Keratinocyte (primary cell): ENCODE measurements at regions not wholly inside any gene's neighbourhood (a gene's known extent, or its start where the extent isn't known, plus 50 kb on each side); places are given as distances from the start of the nearest gene placed in this dataset.

Source experiments
- DNase-seq: peaks from one replicate; pipeline ENCODE4 v3.0.0-alpha.2; 2011; ENCODE audit warnings: low read depth, missing footprints, low spot score
- FAIRE-seq: peaks from 2 replicates; lab custom pipeline; 2011; peaks lifted over from hg19 to GRCh38; lab: Jason Lieb, UNC
- H2AFZ ChIP-seq: 2 replicates; pipeline ENCODE4 v1.6.0; 2012; ENCODE audit warnings: low read length, control low read depth, inconsistent platforms; ENCODE audit not compliant: control insufficient read depth
- H3K27ac ChIP-seq: 2 replicates; pipeline ENCODE4 v1.5.1; 2011; ENCODE audit warnings: low read length; ENCODE audit not compliant: control insufficient read depth, insufficient read depth
- H3K27me3 ChIP-seq: 3 replicates; pipeline ENCODE4 v1.6.0; 2011; ENCODE audit warnings: low read length; ENCODE audit not compliant: control insufficient read depth, insufficient read depth; ENCODE audit errors: extremely low read depth
- H3K36me3 ChIP-seq, 2 experiments: 2 replicates in 1 of 2; 3 replicates in 1 of 2; pipeline ENCODE4 v1.5.1; 2011; ENCODE audit warnings: low read length in 2 of 2, mild to moderate bottlenecking in 1 of 2; ENCODE audit not compliant: control insufficient read depth in 2 of 2, insufficient read depth in 2 of 2; ENCODE audit errors: extremely low read depth in 1 of 2
- H3K4me1 ChIP-seq: 3 replicates; pipeline ENCODE4 v1.5.1; 2011; ENCODE audit warnings: low read length; ENCODE audit not compliant: control insufficient read depth, insufficient read depth; ENCODE audit errors: extremely low read depth
- H3K4me2 ChIP-seq: 3 replicates; pipeline ENCODE4 v1.6.0; 2011; ENCODE audit warnings: low read depth, low read length; ENCODE audit not compliant: control insufficient read depth, insufficient read depth; ENCODE audit errors: extremely low read depth
- H3K4me3 ChIP-seq, 3 experiments: fragments of 200-600 bp in 1 of 3; sonication (generic) in 1 of 3; 2 replicates in 2 of 3; 3 replicates in 1 of 3; pipeline ENCODE4 v1.5.1; 2011 to 2016; ENCODE audit warnings: low read length in 3 of 3, mild to moderate bottlenecking in 3 of 3, control low read depth in 2 of 3, inconsistent platforms in 1 of 3, low read depth in 1 of 3, mixed read lengths in 1 of 3, mixed run types in 1 of 3, moderate library complexity in 1 of 3; ENCODE audit not compliant: control insufficient read depth in 2 of 3, insufficient read depth in 2 of 3; ENCODE audit errors: extremely low read depth in 1 of 3
- H3K79me2 ChIP-seq: 2 replicates; pipeline ENCODE4 v1.6.0; 2012; ENCODE audit warnings: low read length; ENCODE audit not compliant: control insufficient read depth, insufficient read depth
- H3K9ac ChIP-seq: 3 replicates; pipeline ENCODE4 v1.6.0; 2011; ENCODE audit warnings: low read length; ENCODE audit not compliant: control insufficient read depth, insufficient read depth; ENCODE audit errors: extremely low read depth
- H3K9me1 ChIP-seq: 3 replicates; pipeline ENCODE4 v1.6.0; 2011; ENCODE audit warnings: low read length; ENCODE audit not compliant: control insufficient read depth, insufficient read depth; ENCODE audit errors: extremely low read depth
- H3K9me3 ChIP-seq: 2 replicates; pipeline ENCODE4 v1.5.1; 2012; ENCODE audit warnings: low read depth, low read length; ENCODE audit not compliant: control insufficient read depth
- H4K20me1 ChIP-seq: 3 replicates; pipeline ENCODE4 v1.6.0; 2011; ENCODE audit warnings: low read length; ENCODE audit not compliant: control insufficient read depth, insufficient read depth; ENCODE audit errors: extremely low read depth
- EZH2 ChIP-seq: IDR thresholded peaks from one replicate; pipeline ENCODE4 v1.6.1; 2012; ENCODE audit warnings: inconsistent platforms, mild to moderate bottlenecking, low read length, moderate library complexity
- dilution Hi-C: fragments of 300-500 bp; cut with MboI; formaldehyde crosslinking; loops from one replicate; pipeline ENCODE4 v1.7.0; 2020; ENCODE audit warnings: low sequenced_read_pairs; ENCODE audit not compliant: extremely low pct_ligation_motif_present
- TF ChIP-seq, protein P1 (sequence below), 3 experiments: IDR thresholded peaks in 1 of 3; conservative IDR thresholded peaks in 1 of 3; optimal IDR thresholded peaks in 1 of 3; 2 replicates in 2 of 3; 3 replicates in 1 of 3; pipeline versions ENCODE3 to v1.5.1; 2011; ENCODE audit warnings: low read length in 3 of 3, mild to moderate bottlenecking in 3 of 3, moderate library complexity in 2 of 3, control low read depth in 1 of 3, inconsistent platforms in 1 of 3; ENCODE audit not compliant: insufficient read depth in 2 of 3; ENCODE audit errors: extremely low read depth in 1 of 3

DNA sequence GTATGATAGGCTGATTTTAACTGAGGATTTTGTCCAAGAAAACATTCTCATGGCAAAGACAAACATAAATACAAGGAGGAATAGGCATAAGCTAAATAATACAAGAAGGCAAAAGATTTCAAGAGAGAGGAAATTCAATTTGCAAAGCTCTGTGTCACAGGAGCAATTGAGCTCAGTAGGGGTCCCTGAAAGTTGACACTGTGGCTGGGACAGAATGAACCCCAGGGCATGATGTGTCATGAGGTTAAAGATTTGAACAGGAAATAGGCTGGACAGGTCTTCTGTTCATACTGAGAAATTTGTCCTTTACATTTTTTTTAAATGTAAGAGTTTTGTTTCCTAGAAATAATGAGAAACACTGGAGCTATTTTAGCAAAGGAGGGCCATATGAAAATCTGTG lies 555.4 kb upstream of the NEGR1 start:
- H4K20me1 ChIP-seq, result no peaks in the 10 kb centered on the region
- no peaks in the 10 kb centered on the region for H3K79me2 ChIP-seq
- no peak overlapping the region for H3K4me2 ChIP-seq
- TF ChIP-seq EZH2, result no peak
- TF ChIP-seq, protein P1, sequence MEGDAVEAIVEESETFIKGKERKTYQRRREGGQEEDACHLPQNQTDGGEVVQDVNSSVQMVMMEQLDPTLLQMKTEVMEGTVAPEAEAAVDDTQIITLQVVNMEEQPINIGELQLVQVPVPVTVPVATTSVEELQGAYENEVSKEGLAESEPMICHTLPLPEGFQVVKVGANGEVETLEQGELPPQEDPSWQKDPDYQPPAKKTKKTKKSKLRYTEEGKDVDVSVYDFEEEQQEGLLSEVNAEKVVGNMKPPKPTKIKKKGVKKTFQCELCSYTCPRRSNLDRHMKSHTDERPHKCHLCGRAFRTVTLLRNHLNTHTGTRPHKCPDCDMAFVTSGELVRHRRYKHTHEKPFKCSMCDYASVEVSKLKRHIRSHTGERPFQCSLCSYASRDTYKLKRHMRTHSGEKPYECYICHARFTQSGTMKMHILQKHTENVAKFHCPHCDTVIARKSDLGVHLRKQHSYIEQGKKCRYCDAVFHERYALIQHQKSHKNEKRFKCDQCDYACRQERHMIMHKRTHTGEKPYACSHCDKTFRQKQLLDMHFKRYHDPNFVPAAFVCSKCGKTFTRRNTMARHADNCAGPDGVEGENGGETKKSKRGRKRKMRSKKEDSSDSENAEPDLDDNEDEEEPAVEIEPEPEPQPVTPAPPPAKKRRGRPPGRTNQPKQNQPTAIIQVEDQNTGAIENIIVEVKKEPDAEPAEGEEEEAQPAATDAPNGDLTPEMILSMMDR (optimal IDR thresholded peaks at IDR 0.05 in 1 of 3, IDR thresholded peaks at IDR 0.05 in 1 of 3, conservative IDR thresholded peaks at IDR 0.05 in 1 of 3; ENCODE audit: extremely low read depth in 1 of 3, insufficient read depth in 2 of 3, low read length in 3 of 3), result no peak
- H3K4me3 ChIP-seq, result no peak overlapping the region
- H3K9me3 ChIP-seq, result no peaks in the 10 kb centered on the region
- no peaks in the 10 kb centered on the region for H3K27me3 ChIP-seq
- H3K9ac ChIP-seq, result no peak overlapping the region
- no peak overlapping the region for H3K27ac ChIP-seq
- no peaks in the 10 kb centered on the region for H3K9me1 ChIP-seq
- no peaks in the 10 kb centered on the region for H3K4me1 ChIP-seq
- dilution Hi-C loops, result no loop called here
- H3K36me3 ChIP-seq, result no peaks in the 10 kb centered on the region
- H2AFZ ChIP-seq, result no peak overlapping the region
- FAIRE-seq (no peak), DNase-seq (no peak)

DNA sequence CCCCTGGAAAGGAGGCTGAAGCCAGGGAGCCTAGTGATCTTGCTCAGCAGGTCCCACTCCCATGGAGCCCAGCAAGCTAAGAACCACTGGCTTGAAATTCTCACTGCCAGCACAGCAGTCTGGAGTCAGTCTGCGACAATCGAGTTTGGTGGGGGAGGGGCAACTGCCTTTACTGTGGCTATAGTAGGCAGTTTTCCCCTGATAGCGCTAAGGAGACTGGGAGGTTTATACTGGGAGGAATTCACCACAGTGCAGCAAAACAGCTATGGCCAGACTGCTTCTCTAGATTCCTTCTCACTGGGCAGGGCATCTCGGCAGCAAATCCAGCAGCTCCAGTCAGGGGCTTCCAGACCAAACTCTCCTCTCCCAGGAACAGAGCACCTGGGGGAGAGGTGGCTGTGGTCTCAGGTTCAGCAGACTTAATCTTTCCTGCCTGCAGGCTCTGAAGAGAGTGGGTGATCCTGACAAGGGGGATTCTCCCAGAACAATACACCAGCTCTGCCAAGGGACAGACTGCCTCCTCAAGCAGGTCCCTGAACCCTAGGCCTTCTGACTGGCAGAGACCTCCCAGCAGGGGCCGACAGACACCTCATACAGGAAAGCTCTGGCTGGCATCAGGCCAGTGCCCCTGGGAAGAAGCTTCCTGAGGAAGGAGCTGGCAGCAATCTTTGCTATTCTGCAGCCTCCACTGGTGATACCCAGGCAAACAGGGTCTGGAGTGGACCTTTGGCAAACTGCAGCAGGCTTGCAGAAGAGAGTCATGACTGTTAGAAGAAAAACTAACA lies 548.5 kb upstream of the NEGR1 start:
- H2AFZ ChIP-seq, result no peak overlapping the region
- H3K9me3 ChIP-seq, result no peaks in the 10 kb centered on the region
- H3K4me3 ChIP-seq, result no peak overlapping the region
- H3K9me1 ChIP-seq, result no peaks in the 10 kb centered on the region
- H3K36me3 ChIP-seq, result no peaks in the 10 kb centered on the region
- no peak overlapping the region for H3K4me2 ChIP-seq
- FAIRE-seq (no peak), DNase-seq (no peak)
- no peaks in the 10 kb centered on the region for H3K27me3 ChIP-seq
- TF ChIP-seq, protein P1 (optimal IDR thresholded peaks at IDR 0.05 in 1 of 3, IDR thresholded peaks at IDR 0.05 in 1 of 3, conservative IDR thresholded peaks at IDR 0.05 in 1 of 3; ENCODE audit: extremely low read depth in 1 of 3, insufficient read depth in 2 of 3, low read length in 3 of 3), result no peak
- no peak for TF ChIP-seq EZH2
- dilution Hi-C loops, result no loop called here
- no peaks in the 10 kb centered on the region for H3K4me1 ChIP-seq
- H3K79me2 ChIP-seq, result no peaks in the 10 kb centered on the region
- no peaks in the 10 kb centered on the region for H4K20me1 ChIP-seq
- no peak overlapping the region for H3K27ac ChIP-seq
- no peak overlapping the region for H3K9ac ChIP-seq
